HG02798 (cell line): ENCODE measurements at regions not wholly inside any gene's neighbourhood (a gene's known extent, or its start where the extent isn't known, plus 50 kb on each side); places are given as distances from the start of the nearest gene placed in this dataset.

Experiments
- ATAC-seq: cut with Tn5 transposase; IDR thresholded peaks from one replicate; pipeline ENCODE4 v1.9.1; 2021; ENCODE audit warnings: mild to moderate bottlenecking; ENCODE audit not compliant: unreplicated experiment, poor library complexity

DNA sequence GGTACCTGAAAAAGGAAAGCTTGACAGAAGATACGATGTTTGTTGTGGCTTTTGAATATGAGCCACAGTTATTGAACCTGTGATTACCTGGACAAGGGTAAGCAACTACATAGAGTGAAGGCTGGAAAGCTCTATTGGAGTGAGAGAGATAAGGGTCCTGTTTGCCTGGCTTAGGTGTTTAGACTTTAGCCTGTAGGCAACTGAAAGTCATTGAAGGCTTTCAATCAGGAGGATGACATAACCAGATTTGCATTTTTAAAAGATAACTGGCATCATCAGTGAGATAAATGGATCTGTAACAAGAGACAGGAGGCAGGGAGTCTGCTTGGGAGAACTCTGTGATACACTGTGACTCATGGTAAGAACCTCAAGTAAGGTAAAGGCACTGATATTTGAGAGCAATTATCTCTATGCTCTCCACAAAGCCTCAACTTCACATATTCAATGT lies 128.9 kb upstream of the SOX5 start:
- no peak for ATAC-seq

DNA sequence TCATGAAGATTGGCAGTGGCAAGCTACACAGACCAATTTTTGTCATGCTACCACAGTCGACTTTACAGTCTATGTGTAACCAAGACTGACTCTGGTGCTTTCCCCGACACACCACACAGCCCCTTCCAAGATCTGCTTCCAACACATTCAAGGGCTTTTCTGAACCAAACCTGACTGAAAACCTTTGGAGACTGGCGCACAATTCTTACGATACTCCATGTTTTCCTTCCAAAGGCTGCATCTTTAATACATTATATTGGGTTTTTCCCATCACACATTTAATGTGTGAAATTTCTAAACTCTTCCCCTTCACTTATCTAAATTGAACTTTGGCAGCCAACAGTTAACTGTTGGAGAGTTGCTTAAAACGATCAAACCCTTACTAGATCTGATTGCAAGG lies 127.7 kb upstream of the SOX5 start:
- ATAC-seq = no peak

DNA sequence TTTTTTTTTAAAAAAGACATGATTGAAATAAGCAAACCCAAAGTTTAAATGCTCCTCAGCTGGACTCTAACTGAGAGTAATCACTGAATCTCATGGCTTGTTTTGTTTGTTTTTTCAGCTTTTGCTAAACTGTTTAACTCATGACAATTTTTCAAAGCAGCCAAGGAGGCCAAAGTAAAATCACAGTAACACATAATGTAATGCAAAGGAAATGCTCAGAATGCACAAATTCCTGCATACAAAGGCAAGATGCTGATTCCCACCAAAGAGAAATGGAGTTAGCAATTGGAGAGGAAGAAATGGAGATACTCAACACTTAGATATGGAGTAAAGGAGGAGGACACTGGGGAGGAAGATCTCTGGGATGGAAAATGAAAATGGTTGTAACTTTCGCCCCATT lies 126.2 kb upstream of the SOX5 start:
- no peak for ATAC-seq

DNA sequence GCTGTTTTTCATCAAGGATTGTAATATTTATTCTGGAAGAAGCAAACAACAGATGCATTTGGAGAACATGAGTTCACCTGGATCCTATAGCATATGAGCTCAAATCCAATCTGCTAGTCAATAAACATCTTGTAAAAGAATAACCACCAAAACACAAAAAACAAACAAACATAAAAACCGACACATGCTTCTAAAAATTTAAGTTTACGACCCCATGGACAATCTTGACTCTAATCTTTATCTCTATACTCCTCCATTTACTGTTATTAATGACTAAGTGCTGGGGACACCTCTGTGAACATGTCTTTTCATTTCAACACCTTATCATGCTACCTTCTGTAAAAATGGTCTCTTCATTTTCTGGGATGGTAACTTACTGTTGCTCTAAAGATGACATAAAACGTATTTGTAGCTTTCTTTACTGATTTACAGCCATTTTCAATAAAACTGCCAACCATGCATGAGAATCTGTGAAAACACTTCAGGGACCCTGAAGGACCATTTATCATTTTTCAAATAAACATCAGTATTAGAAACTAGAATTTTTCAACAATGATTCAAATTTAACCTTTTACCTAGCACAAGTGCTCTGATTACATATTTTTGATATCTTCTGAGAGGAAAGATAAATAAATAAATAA lies 123.8 kb upstream of the SOX5 start:
- no peak for ATAC-seq

DNA sequence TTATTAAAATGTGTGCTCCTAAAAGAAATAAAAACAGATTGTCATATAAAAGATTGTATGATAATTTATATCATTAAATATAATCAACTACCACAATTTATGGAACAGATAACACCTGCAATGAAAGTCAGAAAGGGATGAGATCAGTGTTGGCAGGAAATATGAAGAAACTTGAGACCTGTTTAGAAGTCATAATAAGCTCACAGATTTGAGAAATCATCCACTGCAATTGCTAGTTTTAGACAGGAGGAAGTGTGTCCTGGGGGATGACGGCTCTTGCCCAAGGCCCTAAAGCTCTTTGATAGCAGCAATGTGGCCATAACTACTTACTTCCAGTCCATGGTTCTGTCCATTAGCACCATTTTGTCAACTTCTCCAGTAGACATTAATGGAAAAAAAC lies 122.8 kb upstream of the SOX5 start:
- no peak for ATAC-seq

DNA sequence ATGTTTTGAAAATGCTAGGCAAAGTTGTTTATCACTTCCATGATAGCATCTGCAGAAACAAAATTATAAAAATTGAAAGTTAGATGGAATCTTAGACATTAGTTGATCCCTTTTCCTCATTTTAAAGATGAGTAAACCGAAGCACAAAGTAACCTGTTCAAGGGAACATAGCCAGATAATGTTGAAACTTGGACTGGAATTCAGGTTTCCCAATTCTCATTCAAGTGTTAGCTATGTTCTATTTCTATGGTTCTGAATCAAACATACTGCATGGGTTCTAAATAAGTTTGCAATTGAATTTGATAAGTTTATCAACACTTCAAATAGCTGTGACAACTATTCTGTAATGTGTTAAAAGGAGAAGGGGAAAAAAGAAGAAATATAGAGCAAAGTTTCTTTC lies 122.4 kb upstream of the SOX5 start:
- ATAC-seq = no peak

DNA sequence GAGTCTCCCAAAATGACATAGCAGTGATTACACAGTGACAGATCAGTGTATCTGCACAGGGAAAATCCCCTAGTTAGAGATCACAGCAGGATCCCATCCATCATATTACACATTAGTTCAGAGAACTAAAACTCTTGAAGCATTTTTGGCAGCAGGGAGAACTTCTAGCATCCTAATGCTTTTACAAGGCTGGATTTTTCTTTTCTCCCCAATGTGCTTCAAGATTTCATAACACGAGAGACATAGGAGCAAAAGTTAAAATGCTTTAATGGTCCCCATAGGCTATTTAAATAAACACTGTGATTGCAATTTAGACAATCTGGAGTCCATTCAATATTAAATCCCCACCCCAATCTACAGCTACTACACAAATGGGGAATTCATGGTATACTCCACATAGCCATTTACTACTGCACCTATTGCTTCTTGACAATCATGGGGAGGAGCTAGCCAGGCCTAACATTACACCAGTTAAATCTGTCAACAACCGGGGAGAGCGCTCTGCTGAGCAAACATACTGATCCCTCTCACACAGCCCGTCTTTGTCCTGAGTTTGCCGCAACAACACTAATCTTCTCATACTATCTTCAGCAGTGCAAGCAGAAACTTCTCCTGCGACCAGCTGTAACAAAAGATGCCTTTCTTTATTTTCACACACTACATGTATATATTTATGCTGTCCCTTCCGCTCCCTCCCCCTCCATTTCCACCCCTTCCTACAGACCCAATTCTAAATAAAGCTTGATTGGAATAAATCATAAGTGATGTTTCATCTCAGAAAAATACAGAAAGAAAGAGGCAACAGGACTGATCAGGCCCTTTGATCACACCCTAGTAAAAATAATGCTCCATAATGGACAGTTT lies 120.3 kb upstream of the SOX5 start:
- ATAC-seq = no peak

DNA sequence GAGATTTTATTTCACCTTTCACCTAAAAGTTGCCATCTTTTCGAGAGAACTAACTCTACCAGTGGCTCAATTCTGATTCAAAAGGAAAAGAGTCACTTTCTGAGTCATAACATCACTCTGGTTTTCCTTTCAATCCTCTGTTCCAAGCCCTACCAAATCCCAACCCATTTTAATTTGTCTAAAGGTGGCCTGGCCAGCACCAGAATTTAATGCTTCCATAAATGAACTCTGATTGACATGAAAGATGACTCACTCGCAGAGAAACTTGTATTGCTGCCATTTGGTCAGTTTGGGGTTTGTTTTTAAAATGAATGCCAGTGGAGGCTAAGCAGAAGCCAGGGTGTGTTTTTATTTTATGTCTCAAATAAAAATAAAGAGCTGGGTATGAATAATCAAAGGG lies 117.4 kb upstream of the SOX5 start:
- no peak for ATAC-seq

DNA sequence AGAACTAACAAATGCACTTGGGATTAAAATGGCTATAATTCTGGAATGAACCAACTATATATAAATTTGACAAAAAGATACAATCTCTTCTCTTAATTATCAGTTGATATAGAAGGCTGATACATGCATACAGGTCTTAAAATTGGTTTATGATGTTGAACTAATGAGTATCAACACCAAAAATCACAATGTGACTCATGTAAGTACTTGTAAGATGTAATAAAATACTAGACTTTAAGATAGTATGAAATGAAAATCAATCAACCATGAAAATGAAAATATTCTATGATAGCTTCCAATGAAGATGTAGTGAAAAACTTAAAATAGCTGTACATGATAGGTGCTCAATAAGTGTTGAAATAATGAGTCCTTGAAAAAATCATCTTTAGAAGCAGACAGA lies 116.6 kb upstream of the SOX5 start:
- no peak for ATAC-seq

DNA sequence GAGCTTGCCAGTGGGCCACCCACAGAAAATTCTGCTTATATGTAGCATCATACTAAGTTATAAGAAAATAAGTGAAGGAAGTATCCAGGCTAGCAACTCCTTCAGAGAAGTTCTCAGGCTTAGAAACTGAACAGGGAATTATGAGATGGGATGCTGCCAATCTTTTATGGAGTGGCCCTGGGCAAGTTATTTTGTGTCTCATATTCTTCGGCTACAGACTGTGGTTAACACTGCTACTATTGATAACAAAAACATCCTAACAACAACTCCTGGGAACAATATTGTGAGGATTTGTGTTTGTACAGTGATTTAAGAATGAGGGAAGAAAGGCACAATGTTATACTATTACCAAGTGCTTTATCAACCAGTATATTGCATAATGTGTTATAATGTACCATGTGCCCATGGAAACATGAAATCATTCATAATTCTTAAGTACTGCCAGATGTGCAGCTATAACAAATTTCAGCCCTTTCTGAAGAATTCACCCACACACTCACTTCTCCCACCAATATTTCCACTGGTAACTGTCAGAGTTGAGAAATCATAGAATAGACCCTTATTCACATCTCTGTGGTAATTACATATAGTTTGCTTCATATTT lies 113.3 kb upstream of the SOX5 start:
- no peak for ATAC-seq

DNA sequence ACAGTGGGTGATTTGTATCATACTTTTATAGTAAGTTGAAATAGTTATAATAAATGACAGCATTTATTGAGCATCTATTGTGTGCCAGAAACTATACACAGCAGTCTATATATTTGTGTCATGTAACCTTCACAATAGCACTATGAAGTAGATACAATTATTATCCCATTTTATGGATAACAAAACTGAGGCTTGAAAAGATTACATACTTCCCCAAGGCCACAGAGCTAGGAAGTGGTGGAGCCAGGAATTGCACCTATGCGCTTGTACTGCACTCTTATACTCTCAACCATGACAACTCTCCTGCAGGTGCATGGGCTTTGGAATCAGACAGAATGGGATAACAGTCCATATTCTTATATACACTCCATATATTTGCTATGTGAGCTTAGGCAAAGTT lies 110.6 kb upstream of the SOX5 start:
- no peak for ATAC-seq

DNA sequence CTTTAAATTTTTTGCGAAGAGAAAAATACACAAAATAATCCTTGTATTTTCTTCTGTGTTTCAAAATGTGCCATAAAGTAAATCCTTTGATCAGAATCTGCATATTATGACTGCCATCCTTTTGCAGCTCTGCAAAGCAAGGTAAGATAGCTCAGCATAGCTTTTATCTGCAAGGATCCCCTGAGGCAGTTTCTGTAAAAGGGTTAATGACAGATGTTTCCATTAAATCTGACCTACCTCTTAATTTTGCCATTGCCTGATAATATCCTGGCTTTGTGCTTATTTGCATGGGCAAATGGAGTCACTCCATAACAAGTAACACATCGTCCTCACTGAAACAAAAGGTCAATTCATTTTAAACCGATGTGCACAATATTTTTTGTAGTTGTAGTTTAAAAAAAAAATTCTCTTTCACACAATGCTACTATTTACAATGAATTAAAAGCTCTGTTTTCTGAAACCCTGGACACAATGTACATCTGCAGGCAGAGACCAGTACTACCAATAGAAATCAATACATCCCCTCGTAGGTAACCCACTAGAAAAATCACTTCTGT lies 108.5 kb upstream of the SOX5 start:
- ATAC-seq = no peak

DNA sequence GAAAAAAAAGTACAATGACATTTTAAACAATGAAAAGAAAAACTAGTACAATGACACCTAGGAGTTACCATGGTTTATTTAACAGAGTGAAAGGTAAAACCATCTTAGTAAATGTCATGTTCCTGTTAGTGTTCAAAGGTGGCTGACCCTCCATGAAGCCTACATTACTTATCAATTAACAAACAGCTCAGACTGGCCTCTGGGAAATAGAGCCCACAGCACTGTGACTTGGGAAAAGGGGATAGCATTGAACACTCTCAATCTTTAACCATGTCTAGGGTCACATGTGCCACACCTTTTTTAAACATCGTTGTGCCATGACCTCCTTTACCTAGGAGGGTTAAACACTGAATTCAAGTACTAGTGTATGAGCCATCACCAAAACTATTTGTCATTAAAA lies 106.3 kb upstream of the SOX5 start:
- no peak for ATAC-seq

DNA sequence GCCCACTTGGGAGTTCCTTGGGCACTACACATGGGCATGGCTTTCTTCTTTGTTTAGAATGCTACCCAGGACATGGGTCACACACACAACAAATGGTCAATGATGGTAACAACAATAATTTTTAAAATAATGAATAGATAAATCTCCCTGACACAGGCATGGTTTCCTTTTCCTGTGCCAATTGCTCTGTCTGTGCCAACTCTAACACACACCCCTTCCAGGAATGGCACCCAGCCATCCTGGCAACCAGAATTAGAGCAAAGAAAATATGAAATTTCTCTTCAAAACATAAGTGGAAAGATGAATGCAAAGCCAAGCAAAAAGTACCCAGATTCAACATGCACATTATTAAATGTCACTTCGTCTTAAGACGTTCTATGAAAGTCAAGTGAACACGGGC lies 104.9 kb upstream of the SOX5 start:
- no peak for ATAC-seq

DNA sequence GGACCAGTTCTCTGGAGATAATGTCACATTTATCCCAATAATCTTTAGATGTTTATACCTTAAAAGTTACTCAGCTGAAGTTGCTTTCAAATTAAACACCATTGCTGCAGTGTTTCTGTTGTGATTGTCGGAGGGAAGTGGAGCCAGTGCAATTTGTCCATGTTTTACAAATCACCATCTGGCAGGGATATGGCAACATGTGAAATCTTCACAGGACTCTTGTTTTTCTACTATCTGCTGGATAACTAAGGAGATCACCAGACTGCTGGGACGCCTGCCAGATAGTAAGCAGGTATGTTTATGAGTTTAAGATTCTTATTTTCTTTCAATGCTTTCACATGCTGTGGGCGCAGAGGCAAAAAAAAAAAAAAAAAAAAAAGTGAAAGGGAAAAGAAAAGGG lies 100.3 kb upstream of the SOX5 start:
- no peak for ATAC-seq

DNA sequence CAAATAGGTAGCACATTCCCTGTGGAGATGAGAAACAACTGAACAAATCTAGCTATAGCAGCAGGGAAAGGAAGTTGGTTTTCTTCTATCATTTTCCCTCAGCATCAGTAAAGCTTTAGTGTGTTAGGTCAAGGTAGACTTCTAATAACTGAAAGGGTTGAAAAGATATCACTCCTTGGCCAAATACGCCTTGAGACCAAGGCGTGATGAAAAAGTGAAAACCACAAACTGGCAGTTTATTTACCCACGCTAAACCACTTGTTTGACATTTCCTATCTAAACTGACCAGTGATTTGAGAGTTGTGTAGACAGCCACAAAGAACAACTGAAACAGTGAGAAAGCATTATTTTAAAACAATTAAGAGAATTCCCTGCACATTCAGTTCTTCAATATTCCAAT lies 99.6 kb upstream of the SOX5 start:
- ATAC-seq = no peak

DNA sequence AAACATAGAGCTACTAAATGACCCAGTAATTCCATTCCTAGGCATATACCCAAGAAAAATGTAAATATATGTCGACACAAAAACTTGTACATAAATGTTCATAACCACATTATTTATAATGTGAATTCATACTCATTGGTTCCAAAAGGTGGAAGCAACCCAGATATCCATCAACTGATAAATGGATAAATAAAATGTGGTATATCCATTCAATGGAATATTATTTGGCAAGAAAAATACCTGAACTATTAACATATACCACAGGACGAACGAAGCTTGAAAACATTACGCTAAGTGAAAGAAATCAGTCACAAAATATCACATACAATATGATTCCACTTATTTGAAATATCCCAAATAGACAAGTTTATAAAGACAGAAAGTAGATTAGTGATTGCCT lies 99.0 kb upstream of the SOX5 start:
- ATAC-seq = no peak

DNA sequence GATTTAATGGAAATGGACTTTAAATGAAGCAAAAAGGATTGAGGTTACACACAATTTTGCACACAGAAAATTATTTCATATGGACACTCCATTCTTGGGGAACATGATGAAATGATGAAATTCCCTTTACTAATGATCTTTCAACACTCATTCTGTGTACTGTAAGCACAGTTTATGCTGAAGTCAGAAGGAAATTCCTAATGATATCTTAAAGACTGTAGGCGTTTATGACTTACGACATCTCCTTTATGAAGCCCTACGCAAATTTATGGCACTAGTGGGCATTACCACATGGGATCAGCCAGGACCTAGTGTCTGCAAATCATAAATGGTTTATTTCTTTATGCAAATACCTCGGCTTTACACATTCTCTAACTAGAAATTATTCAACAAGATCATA lies 97.9 kb upstream of the SOX5 start:
- no peak for ATAC-seq

DNA sequence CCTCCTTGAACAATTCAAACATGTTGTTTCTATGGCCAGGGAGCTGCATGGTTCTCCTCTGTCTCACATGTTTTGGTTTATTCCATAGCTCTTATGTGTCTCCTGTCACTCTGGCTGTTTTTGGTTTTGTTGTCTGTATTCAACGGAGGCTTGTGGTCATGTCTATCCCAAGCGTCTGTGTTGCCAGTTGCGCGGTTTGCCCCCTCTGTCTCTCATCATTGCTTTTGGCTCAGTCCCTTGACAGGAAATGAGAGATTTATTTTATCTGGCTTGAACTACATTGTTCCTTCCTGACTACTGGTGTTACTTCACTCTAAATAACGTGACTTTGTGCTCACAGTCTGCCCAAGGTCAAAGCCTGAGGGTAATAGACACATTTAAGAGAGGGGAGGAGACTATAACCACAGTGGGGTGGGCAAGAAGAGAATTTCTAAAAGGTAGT lies 96.4 kb upstream of the SOX5 start:
- ATAC-seq = no peak

DNA sequence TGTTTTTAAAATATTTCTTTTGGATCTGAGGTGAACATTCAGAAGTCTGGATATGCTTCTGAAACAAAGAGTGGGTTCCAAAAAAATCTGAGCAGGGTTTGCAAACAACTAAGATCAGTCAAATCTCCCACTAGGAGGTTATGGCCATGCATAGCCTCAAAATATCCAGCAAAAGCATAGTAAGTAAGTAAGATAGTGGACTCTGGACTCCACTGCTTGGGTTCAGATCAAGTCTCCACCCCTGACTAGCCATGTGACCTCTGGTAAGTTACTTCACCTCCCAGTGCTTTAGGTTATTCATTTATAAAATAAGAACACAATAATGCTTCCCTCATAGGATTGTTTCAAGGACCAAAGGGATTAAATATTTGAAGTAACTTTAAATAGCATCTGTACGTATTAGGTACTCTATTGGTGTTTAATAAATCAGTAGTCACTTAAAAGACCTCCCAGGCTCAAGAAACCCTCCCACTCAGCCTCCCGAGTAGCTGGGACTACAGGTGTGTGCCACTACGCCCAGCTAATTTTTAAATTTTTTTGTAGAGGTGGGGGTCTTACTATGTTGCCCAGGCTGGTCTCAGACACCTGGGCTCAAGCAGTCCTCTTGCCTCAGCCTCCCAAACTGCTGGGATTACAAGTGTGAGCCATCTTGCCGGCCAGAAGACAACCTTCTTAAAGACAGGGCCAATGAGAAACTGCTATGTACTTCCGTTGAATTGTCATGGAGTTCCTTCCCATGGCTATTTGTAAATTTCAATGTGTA lies 95.7 kb upstream of the SOX5 start:
- no peak for ATAC-seq

DNA sequence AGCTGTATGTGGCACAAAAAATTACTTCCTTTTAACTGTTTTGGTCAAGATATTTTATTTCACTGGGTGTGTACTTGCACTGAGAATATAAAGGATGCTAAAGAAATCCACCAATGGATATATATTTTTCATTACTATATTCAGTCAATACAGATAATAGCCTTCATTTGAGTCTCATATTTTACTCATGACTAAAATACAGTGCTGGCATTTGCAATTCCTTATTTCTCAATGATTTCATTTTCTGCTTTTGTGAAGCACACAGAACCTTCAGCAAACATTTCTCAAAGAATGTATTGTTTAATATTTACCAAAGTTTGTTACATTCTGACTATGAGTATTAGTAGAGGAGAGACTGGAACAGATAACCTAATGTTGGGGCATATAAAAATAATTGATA lies 93.2 kb upstream of the SOX5 start:
- no peak for ATAC-seq
